Activated CD8-positive, alpha-beta memory T cell treated with anti-CD3 and anti-CD28 coated beads, Interleukin-2, amount 50 U/mL, for 24 hours (primary cell): ENCODE measurements at regions not wholly inside any gene's neighbourhood (a gene's known extent, or its start where the extent isn't known, plus 50 kb on each side); places are given as distances from the start of the nearest gene placed in this dataset.
"Not testable (repeated sequence)": the region's sequence is repeated elsewhere in the genome, so short reads cannot be mapped to it uniquely, and the experiment has no call there.

Experiments
- DNase-seq: peaks from one replicate; pipeline ENCODE4 v3.0.0-alpha.2; 2020; ENCODE audit errors: extremely low read depth

GRCh38 chr2:87514034-87514433 is 233.9 kb upstream of the PLGLB2 start:
- DNase-seq, result not testable (repeated sequence)

GRCh38 chr2:87514515-87514914 is 233.4 kb upstream of the PLGLB2 start:
- not testable (repeated sequence) for DNase-seq

DNA sequence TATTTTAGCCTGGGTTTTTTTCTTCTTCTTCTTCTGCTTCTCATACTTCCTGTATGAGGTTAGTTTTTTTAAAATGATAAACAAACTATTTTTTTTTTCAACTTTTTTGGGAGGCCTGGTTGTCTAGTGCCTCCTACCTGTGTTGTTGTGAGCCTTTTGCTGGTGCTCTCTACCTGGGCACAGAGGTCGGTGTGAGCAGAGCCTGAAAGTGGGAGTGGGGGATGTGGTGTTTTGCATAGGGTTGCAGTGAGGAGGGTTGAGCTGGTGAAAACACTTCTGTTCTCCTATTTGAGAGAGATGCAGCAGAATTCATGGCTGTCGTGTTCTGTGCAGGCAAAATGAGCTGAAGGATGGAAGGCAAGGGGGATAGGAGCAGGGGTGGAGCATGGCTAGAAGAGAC is 232.7 kb upstream of the PLGLB2 start:
- not testable (repeated sequence) for DNase-seq

DNA sequence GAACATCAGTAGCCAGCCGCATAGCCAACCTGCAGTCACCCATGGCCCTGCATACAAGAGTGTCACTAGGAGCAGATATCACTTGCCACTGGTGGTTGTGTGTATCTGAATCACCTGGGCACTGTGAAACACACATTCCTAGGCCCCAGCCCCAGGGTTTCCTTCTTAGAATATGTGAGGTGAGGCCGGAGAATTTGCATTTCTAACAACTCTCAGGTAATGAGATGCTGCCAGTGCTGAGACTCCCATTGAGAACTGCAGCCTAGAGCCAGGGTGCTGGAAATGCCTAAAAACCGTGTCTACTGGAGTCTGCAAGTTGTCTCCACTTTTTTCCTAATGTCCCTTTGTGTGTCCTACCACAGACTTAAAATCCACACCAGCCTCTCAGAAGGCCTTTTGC is 232.0 kb upstream of the PLGLB2 start:
- not testable (repeated sequence) for DNase-seq

DNA sequence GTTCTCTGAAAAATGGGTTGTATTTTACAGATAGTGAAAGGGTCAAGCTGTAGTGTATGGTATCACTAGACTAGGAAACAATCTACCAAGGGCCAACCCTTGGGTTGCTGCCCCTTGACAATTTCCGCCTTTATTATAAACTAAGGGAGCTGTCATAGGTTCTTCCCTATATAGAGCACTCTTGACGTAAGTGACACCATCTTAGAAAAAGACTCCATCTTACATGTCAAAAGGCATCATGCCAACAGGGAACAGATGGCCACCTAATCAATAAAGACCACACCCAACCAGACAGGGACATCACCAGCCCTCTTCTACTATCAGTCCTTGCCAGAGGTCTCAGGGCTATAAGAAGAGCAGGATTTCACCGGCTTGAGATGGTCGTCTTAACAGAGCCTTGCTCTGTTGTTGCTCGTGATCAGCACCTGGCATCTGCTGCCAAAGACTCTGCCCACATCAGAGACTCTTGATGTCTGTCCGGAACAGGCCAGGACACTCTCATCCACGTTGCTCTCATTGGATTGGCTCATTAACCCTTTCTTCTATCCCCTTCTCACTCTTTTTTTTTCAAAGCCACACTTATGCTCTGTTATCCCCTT is 231.4 kb upstream of the PLGLB2 start:
- not testable (repeated sequence) for DNase-seq

DNA sequence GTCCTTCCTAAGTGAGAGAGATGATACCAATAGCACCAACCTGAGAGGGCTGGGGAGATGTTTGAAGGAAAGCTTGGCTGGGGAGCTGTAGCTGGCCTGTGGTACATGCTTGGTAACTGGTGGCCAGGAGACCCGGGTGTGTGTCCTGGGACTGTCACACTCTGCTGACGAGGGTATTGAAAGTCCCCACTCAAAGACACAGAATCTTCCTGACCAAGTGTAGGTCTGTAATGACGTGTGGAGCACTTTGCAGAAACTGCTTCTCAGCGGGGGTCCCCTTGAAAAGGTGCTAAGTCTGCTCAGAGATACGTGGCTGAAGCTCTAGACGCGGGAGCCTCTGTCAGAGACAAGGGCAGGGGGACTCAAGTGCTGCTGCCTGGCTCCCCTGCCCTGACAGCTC is 230.4 kb upstream of the PLGLB2 start:
- not testable (repeated sequence) for DNase-seq

DNA sequence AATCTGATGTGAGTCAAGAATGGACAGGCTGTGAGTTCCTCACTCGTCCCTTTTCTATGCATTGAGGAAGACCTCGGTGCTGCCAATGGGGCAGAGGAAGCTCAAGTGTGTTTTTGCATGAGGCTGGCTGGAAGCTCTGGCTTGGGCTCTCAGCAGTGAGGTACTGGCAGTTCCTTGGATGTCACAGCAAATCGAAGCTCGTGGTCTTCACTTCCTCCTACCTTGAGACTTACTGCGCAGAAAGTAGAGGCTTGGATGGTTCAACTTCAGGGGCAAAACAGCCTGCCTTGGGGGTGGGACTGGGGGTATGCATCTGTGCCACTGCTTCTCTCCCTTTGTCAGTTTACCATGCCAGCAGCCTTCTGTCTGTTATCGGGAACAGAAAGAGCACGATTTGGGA is 229.8 kb upstream of the PLGLB2 start:
- not testable (repeated sequence) for DNase-seq

- not testable (repeated sequence) for DNase-seq
Measured at GRCh38 chr2:87518547-87518946, 229.3 kb upstream of the PLGLB2 start.

- not testable (repeated sequence) for DNase-seq
Measured at GRCh38 chr2:87519158-87520011, 228.5 kb upstream of the PLGLB2 start.

DNA sequence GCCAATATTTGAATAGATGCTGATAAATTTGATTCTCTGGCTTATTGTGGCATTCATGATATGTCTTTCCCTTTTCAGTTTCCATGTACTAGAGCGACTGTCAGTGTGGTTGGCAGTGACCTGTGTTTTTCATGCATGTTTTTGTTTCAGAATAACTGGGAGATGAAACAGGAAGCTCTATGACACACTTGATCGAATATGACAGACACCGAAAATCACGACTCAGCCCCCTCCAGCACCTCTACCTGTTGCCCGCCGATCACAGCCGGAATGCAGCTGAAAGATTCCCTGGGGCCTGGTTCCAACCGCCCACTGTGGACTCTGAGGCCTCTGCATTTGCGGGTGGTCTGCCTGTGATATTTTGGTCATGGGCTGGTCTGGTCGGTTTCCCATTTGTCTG is 226.8 kb upstream of the PLGLB2 start:
- DNase-seq, result not testable (repeated sequence)

DNA sequence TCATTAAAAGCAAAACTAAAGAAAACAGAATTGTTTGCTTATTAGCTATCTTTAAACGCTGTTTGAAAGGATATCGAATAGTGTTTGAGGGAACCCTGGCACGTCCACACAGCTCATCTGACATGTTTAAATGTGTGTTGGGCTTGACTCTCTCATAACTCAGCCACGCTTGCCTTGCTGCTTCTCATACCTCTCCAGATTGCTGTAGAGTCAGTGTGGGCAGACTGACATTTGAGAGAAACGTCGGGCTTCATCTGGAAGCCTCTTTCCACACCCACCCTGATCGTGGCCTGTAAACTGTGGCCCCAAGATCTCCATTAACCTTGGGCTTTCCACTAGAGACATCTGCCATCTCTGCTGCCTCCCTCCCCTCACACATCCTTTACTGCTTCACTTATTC is 226.4 kb upstream of the PLGLB2 start:
- not testable (repeated sequence) for DNase-seq

- DNase-seq, result not testable (repeated sequence)
Measured at GRCh38 chr2:87524619-87525188, 223.2 kb upstream of the PLGLB2 start.

- DNase-seq, result not testable (repeated sequence)
Measured at GRCh38 chr2:87525497-87525991, 222.3 kb upstream of the PLGLB2 start.

GRCh38 chr2:87526258-87526657 is 221.6 kb upstream of the PLGLB2 start:
- not testable (repeated sequence) for DNase-seq

GRCh38 chr2:87531968-87532715 is 215.7 kb upstream of the PLGLB2 start:
- not testable (repeated sequence) for DNase-seq

DNA sequence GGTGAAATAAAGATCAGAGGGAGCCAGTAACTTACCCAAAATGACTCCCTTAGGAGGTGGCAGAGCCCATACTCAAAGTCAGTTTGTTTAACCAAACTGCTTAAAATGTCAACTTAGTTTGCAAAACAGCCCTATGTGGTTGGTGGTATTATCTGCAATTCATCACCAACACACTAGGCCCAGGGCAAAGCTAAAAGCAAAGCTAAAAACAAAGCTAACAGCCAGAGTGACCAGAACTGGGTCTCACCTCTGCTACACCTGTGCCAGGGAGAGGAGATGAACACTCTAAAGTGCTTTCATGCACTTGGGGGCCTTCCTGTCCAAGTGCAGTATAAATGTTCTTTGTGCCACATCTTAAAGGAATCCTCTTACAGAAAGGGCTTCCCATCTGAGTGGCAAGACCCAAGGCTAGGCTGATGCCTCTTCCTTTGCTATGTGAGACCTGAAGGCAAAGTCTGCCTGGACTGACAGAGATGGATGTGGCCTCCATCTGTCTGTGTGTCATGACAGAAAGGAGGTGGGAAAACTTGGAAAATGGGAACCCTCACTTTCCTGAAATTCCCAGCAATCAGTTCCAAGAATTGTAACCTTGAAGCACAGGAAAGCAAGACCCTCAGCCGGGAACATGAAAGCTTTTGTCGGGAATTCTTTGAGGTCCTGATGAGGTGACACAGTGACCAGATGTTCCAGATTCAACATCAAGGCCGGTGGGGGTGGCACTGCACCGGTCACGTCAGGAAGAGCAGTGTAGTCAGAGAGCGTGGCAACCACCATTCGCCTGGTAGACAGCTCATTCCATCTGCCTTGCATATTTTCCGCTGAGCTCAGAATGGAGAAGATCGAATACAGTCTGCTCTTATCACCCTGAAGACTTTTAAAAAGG is 214.3 kb upstream of the PLGLB2 start:
- not testable (repeated sequence) for DNase-seq

DNA sequence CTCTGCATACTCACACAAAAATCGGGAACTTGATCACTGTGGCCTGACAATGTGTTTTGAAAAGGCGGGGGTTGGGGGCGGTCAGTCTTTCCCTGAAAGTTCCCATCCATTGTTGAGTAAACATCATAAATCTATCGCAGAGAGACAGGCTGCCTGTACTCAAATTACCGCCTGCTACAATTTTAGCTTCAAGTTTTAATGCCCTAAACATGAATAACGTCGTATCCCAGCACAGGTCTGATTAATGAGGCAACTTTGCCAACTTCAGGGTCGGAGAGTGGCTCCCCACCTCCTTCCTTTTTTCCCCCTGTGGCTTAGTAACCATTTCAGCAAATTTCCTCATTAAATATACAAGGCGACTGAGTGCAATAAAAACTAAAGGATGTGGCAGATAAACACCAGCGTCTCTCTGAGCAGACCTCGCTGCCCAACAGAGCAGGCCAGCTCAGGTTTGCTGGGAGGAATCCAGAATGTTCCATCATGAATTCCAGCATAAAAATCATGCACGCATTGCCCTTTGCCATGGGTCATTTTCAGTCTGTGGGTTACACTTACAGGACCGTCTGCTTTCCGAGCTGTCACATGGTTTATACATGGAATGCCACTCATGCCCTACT is 213.5 kb upstream of the PLGLB2 start:
- not testable (repeated sequence) for DNase-seq

GRCh38 chr2:87536427-87536826 is 211.5 kb upstream of the PLGLB2 start:
- not testable (repeated sequence) for DNase-seq

DNA sequence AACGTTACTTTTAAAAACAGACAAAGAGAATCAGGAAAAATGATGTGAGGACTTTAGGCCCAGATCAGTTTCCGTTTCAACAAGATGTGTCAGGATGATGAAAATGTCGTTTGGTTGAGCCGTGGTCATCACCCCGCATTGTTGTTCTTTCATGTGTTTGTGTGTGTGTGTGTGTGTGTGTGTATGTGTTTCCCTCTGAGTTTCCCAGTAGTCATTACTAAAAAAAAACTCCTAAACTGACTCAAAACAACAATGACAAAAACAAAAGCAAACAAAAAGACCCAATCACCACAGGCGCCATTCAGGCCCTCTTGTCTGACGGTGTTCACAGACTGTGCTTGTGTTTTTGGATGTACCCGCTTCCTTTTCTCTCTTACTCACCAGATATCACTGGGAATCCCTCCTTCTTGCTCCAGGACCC is 210.6 kb upstream of the PLGLB2 start:
- DNase-seq, result not testable (repeated sequence)

- DNase-seq, result not testable (repeated sequence)
Measured at GRCh38 chr2:87538268-87538667, 209.6 kb upstream of the PLGLB2 start.
